Neutrophil (primary cell): ENCODE measurements at regions not wholly inside any gene's neighbourhood (a gene's known extent, or its start where the extent isn't known, plus 50 kb on each side); places are given as distances from the start of the nearest gene placed in this dataset.

Experiments used
- H3K27ac ChIP-seq: fragments of 200-600 bp; sonication (generic); 2 replicates; pipeline ENCODE4 v1.5.1; 2016; ENCODE audit warnings: mild to moderate bottlenecking, moderate library complexity
- H3K27me3 ChIP-seq: fragments of 200-600 bp; sonication (generic); 2 replicates; pipeline ENCODE4 v1.6.0; 2016; ENCODE audit warnings: mild to moderate bottlenecking
- H3K36me3 ChIP-seq: fragments of 200-600 bp; sonication (generic); 2 replicates; pipeline ENCODE4 v1.5.1; 2017
- H3K4me1 ChIP-seq, 2 experiments: fragments of 200-600 bp in 1 of 2; sonication (generic) in 1 of 2; 1 replicate in 1 of 2; 2 replicates in 1 of 2; pipeline versions ENCODE4 v1.5.1 to v1.6.1; 2013 to 2016; ENCODE audit warnings: low read depth in 1 of 2, low read length in 1 of 2, mild to moderate bottlenecking in 1 of 2, moderate library complexity in 1 of 2; ENCODE audit not compliant: control insufficient read depth in 1 of 2, insufficient read depth in 1 of 2
- H3K4me3 ChIP-seq, 2 experiments: fragments of 200-600 bp in 1 of 2; sonication (generic) in 1 of 2; 1 replicate in 1 of 2; 2 replicates in 1 of 2; pipeline ENCODE4 v1.5.1; 2013 to 2016; ENCODE audit warnings: low read depth in 1 of 2, low read length in 1 of 2, mild to moderate bottlenecking in 1 of 2, moderate library complexity in 1 of 2
- H3K9me3 ChIP-seq: fragments of 200-600 bp; sonication (generic); 2 replicates; pipeline ENCODE4 v1.5.1; 2016
- CTCF ChIP-seq: fragments of 200-600 bp; sonication (generic); IDR thresholded peaks from 2 replicates; pipeline ENCODE4 v1.5.1; 2016; ENCODE audit warnings: antibody characterized with exemption

GRCh38 chr22:44608597-44609399 is 93.2 kb upstream of the PRR5 start:
- H3K4me1 ChIP-seq: no peaks in the 10 kb centered on the region
- TF ChIP-seq CTCF: no peak

GRCh38 chr22:44606126-44606525 is 95.9 kb upstream of the PRR5 start:
- no peak overlapping the region for H3K27ac ChIP-seq
- H3K9me3 ChIP-seq: no peaks in the 10 kb centered on the region
- peaks cover 32% of the 10 kb centered on the region for H3K27me3 ChIP-seq
- H3K36me3 ChIP-seq: no peaks in the 10 kb centered on the region
- H3K4me3 ChIP-seq: no peak overlapping the region
- no peaks in the 10 kb centered on the region for H3K4me1 ChIP-seq
- TF ChIP-seq CTCF: no peak

More at GRCh38 chr22:44608597-44609399, 93.2 kb upstream of the PRR5 start:
- H3K9me3 ChIP-seq: no peaks in the 10 kb centered on the region
- no peaks in the 10 kb centered on the region for H3K36me3 ChIP-seq
- H3K27me3 ChIP-seq: peaks cover 28% of the 10 kb centered on the region
- H3K4me3 ChIP-seq: no peak overlapping the region
- no peak overlapping the region for H3K27ac ChIP-seq

- H3K27me3 ChIP-seq: peaks cover 32% of the 10 kb centered on the region
- no peak overlapping the region for H3K4me3 ChIP-seq
- H3K27ac ChIP-seq: no peak overlapping the region
- no peak for TF ChIP-seq CTCF
- H3K9me3 ChIP-seq: no peaks in the 10 kb centered on the region
- no peaks in the 10 kb centered on the region for H3K4me1 ChIP-seq
- H3K36me3 ChIP-seq: no peaks in the 10 kb centered on the region
Measured at GRCh38 chr22:44605486-44605885, 96.5 kb upstream of the PRR5 start.

GRCh38 chr22:44604991-44605390 is 97.0 kb upstream of the PRR5 start:
- Histone ChIP-seq H3K27me3 (peaks cover 32% of the 10 kb centered on the region), H3K9me3 (no peaks in the 10 kb centered on the region), H3K4me3 (no peak overlapping the region), H3K36me3 (no peaks in the 10 kb centered on the region), H3K27ac (no peak overlapping the region), H3K4me1 (no peaks in the 10 kb centered on the region)
- TF ChIP-seq CTCF: no peak

GRCh38 chr22:44604455-44604854 is 97.5 kb upstream of the PRR5 start:
- Histone ChIP-seq H3K27ac (no peak overlapping the region), H3K27me3 (peaks cover 32% of the 10 kb centered on the region), H3K4me1 (no peaks in the 10 kb centered on the region), H3K36me3 (no peaks in the 10 kb centered on the region), H3K4me3 (no peak overlapping the region), H3K9me3 (no peaks in the 10 kb centered on the region)
- no peak for TF ChIP-seq CTCF
